GM11168 (cell line): ENCODE measurements at regions not wholly inside any gene's neighbourhood (a gene's known extent, or its start where the extent isn't known, plus 50 kb on each side); places are given as distances from the start of the nearest gene placed in this dataset.

Experiments
- in situ Hi-C: fragments of 300-500 bp; cut with MboI; formaldehyde crosslinking; loops from one replicate; pipeline ENCODE4 v1.12.0; 2022; ENCODE audit warnings: low sequenced_read_pairs; ENCODE audit not compliant: unreplicated experiment

DNA sequence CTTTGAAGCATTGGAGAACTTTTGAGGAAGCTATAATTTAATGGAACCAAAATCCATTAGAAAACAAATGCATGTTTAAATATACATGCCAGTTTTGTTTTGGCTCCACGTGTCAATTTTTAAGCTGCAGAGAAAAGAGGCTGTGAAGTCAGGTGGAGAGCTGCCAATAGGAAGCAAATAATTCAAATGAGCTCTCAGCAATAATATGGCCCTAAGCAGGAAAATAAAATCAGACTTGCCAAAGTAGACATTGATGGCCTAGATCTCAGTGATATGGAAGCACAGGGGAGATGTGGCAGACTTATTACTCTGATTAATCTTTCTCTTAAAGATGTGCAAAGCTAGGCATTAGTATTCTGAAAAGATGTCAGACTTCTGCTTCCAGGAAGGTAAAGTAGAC is 769.8 kb upstream of the NDST4 start:
- in situ Hi-C loops = no loop called here

DNA sequence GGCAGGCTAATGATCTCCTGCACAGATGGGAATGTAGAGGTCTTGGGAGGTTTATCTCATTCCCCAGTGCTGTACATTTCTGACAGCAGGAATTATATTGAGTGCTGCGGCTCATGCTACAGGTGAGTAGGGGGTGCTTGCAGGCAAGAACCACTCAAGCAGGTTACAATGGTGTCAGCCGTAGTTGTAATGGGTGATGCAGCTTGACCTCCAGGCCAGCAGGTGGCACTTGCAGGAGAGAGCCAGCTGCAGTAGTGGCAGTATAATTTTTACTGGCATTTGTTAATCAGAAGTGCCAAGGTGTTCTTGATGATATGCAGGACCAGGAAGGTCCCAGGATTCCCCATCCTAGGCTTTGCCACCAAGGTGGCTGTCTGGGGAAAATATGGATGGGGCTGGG is 759.6 kb upstream of the NDST4 start:
- in situ Hi-C loops = loop anchor here (25.0 kb wide), 1 partner anchor 786 kb away; no protein-coding TSS in a partner anchor

DNA sequence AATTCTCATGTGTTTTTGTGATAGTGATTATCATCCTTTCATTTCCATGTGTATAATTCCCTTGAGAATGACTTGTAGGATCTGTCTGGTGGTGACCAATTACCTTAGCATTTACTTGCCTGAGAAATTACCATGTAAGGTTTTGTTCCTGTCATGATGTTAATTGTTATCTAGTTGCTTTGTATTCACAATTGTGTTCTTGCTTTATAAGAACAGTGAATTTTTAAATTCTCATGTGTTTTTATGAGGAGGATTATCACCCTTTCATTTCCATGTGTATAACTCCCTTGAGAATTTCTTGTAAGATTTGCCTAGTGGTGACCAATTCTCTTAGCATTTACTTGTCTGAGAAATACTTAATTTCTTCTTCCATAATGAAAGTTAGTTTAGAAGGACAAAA is 758.2 kb upstream of the NDST4 start:
- in situ Hi-C loops = loop anchor here (25.0 kb wide), 1 partner anchor 784 kb away; no protein-coding TSS in a partner anchor

DNA sequence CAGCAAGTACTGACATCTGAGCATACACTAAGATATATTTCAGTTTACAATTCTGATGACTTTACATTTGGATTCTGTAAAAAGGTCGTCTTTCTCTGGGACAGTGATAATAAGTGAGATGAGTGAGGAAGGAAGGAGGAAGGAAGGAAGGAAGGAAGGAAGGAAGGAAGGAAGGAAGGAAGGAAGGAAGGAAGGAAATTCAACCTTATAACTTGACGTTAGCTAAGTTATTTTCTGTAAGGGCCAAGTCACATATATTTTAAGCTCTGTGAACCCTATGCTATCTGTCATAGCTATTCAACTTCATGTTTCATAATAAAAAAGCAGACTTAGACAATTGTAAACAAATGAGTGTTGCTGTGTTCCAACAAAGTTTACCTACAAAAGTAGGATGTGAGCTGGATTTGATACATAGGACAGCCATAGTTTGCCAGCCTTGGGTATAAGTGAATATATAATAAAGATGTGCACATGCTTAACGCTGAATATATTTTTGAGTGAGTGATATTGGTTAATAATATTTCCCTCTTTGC is 753.0 kb upstream of the NDST4 start:
- in situ Hi-C loops = loop anchor here (25.0 kb wide), 1 partner anchor 779 kb away; no protein-coding TSS in a partner anchor

DNA sequence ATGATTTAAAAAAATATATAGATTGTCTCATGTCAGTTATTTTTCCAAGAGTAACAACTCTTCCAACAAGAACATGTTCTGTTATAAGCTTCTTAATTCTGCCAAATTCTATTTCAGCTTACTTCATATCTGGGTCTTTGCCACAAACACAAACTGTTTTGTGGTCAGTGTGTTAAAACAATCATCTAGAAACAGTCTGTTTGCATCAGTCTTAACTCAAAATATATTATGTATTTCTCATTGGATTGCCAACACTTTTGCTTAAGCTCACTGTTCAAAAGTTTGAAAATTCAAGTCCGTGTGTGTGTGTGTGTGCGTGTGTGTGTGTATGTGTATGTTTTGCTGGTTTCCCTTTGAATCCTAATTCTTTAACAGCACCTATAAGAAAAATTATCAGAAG is 752.3 kb upstream of the NDST4 start:
- in situ Hi-C loops = loop anchor here (25.0 kb wide), 1 partner anchor 778 kb away; no protein-coding TSS in a partner anchor

- in situ Hi-C loops = loop anchor here (25.0 kb wide), 1 partner anchor 765 kb away; no protein-coding TSS in a partner anchor
Observed at GRCh38 chr4:115852767-115853091, 739.3 kb upstream of the NDST4 start.

DNA sequence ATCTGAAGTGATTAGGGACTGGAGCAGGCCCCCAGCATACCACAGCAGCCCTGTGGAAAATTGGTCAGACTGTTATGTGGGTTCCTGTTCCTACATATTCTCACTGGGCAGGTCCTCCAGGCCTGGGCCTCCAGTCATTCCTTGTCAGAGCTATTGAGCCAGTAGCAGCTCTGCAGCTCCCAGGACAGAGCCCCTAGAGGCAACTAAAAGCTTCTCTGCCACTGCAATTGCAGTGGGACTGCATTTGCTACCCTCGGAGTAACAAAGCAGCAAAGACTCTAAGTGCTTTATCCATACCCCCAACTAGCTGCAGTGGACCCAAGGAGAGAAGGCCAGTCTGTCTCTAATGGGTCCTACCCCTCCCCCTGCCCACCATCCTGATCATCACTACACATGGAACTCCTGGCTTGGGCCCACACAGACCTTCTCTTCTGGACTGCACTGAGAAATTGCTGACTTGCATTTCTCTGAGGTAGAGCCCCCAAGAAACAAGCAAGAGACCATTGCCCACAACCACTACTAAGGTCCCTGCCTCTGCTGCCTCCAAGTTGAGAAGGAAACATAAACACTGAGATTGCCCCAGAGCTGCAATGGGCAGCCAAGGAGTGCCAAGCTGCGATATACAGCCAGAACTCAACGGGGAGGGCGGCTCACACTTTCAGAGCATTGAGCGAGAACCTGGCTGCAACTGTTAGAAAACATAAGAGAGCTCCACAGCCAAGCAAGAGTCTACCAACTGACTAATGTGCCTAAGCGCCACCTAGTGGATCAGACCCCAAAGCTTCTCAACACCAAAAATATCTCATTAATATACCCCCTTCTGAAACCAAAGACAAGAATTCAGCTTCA is 738.7 kb upstream of the NDST4 start:
- in situ Hi-C loops = loop anchor here (25.0 kb wide), 1 partner anchor 765 kb away; no protein-coding TSS in a partner anchor

- in situ Hi-C loops = loop anchor here (25.0 kb wide), 1 partner anchor 764 kb away; no protein-coding TSS in a partner anchor
Observed at GRCh38 chr4:115850799-115851509, 737.5 kb upstream of the NDST4 start.

- in situ Hi-C loops = no loop called here
Observed at GRCh38 chr4:115844180-115844579, 730.8 kb upstream of the NDST4 start.

DNA sequence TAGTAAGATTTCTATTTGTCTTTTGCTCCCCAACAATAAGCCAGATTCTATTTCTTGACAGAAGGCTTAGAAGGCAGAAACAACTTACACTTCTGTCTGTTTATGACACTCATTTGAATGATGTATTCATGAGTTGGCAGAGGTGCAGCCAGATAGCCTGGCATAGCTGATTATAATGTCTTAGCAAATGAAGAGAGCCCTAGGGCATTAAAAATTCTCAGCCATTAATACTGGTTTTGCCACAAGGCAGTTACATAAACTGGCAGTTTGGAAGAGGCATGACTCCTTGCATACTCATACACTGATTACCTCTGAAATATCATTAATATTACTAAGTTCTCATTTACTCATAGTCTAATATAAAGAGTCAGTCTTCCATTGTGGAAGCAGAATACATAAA is 728.5 kb upstream of the NDST4 start:
- in situ Hi-C loops = no loop called here

GRCh38 chr4:115834441-115834840 is 721.0 kb upstream of the NDST4 start:
- in situ Hi-C loops = no loop called here

- in situ Hi-C loops = no loop called here
Observed at GRCh38 chr4:115824630-115825029, 711.2 kb upstream of the NDST4 start.

GRCh38 chr4:115803825-115804224 is 690.4 kb upstream of the NDST4 start:
- in situ Hi-C loops = no loop called here

DNA sequence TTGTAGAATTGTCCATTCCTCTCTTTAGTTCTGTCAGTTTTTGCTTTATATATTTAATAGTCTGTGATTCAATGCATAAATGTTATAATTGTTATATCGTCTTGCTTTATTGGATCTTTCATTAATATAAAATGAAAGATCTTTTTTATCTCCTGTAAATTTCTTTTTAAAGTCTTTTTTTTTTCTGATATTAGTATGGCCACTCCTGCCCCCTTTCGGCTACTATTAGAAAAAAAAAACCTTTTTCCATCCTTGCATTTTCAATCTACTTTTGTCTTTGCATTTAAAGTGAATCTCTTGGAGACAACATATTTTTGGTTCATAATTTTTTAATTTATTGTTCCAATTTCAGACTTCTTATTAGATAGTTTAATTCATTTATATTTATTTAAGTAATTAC is 677.4 kb upstream of the NDST4 start:
- in situ Hi-C loops = no loop called here

- in situ Hi-C loops = no loop called here
Observed at GRCh38 chr4:115781528-115782146, 668.2 kb upstream of the NDST4 start.

DNA sequence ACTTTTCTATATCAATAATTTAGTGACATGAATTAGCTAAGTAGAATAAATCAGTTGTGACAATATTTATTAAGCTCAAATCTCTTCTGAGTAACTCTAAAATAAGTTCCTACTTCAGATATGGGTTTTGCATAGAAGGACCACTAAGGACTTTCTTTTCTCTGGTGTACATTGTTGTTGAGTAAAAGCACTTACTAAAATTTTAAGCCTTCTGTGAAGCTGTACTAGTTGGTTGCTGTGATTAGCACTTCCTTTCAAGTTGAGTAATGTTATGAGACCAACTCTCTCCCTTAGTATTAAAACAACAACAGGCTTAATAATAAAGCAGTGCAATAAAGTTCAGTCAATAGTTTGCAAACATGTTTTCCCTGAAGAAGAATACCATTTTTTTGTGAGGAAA is 667.4 kb upstream of the NDST4 start:
- in situ Hi-C loops = no loop called here

DNA sequence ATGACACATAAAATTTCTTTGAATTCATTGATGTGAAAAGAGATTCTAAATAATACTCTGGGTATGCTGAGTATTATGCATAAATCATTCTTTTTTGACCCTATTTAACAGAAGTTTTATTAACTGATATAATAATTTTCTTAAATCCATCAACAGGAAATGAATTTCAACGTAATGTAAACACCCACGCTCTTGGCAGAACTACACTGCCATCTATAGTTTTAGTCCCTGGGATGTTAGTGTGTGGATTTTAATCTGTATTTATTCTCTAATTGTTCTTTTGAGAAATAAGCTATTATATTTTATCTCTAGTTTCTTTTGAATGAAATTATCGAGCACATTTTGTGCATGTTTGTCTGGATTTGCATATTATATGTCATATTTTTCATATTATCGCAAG is 666.8 kb upstream of the NDST4 start:
- in situ Hi-C loops = no loop called here

DNA sequence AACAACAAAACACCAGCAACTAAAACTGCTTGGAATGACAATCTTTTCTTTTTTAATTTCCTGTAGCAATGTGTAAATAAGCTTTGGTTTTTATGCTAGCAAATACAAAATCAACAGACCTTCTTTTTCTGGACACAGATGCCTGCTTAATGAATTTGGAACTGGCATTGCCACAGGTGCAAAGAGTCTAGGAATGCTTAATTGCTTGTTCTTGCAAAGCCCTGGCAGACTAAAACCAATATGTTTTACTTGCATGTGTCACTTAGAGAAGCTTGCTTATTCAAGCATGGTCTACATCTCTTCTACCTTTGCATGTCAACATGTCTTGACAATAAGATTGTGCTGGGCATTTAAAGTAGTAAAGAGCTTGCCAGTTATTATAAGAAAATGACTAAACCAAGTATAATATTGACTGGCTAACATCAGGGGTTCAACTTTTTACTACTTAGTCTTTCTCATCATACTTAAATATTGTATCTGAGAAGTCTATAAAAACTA is 656.7 kb upstream of the NDST4 start:
- in situ Hi-C loops = no loop called here

DNA sequence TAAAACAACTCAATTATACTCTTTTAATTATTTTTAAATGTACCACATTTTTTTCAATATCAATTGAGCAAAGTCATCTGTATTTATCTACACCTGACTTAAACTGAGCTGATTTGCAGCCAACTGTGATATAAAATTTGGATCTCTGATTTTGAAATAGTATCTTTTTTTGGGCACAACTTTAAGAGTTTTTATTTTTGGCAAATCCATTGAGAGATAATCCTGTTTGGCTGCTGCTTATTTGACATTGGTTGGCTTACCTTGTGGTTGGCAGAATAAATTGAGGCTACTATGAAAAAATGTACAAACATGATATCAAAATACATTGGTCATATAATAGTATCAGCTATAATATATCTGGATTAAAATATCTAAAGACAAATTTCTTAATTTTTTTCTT is 656.0 kb upstream of the NDST4 start:
- in situ Hi-C loops = no loop called here

DNA sequence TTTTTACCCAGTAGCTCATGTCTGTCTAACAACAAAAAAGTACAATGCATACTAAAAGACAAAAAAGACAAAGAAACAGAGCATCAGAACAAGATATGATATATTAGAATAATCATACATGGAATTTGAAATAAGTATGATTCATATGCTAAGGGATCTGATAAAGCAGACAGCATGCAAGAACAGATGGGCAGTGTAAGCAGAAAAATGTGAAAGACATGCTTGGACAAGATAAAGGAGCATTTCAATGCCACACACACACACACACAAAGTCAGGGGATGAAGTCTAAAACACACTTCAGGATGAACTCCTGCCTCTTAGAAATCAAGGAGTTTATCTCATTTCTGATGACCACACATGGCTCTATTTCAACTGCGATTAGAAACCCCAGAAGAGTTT is 649.6 kb upstream of the NDST4 start:
- in situ Hi-C loops = no loop called here
